IPS-11a (cell line): ENCODE measurements at regions not wholly inside any gene's neighbourhood (a gene's known extent, or its start where the extent isn't known, plus 50 kb on each side); places are given as distances from the start of the nearest gene placed in this dataset.
"Not testable (repeated sequence)": the region's sequence is repeated elsewhere in the genome, so short reads cannot be mapped to it uniquely, and the experiment has no call there.

Source experiments
- H3K4me3 ChIP-seq: one replicate; pipeline ENCODE4 v1.5.1; 2013; ENCODE audit warnings: low read depth, low read length, control low read depth

DNA sequence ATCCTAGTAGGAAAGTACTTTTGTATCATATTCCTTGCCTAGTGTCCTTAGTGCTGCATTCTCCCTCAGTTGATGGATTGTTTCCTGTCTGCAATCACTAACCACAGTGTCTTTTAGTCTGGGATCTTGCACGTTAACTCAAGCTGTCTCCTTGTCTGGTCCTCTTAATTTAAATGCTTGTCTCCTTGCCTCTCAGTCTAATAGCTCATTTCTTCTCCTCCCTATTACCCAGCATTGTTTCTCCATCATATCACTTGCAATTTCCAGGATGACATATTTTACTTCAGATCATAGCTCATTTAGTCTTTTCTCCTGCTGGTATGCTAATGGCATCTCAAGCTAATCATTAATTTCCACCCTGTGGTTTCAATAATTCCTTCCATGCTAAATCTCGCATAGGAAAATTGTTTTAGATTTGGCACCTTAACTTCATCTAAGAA, 2052.0 kb upstream of the C9orf72 start:
- no peak overlapping the region for H3K4me3 ChIP-seq

DNA sequence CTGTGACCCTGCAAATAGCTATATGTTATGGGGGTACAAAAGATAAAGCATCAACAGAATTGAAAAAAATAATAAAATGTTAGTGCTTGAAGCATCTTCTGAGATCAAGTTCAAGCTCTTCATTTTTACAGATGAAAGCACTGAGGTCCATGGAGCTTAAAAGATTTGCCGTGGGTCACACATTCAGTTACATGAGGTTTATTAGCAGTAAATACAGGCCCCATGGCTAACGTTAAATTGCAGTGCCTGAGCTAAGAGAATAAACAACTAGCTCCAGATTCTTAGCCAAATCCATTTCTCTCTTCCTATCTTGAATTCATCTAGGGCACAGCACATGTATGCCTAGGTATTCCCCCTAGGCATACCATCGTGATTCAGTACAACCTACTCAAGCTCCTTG, 2052.7 kb upstream of the C9orf72 start:
- no peak overlapping the region for H3K4me3 ChIP-seq

DNA sequence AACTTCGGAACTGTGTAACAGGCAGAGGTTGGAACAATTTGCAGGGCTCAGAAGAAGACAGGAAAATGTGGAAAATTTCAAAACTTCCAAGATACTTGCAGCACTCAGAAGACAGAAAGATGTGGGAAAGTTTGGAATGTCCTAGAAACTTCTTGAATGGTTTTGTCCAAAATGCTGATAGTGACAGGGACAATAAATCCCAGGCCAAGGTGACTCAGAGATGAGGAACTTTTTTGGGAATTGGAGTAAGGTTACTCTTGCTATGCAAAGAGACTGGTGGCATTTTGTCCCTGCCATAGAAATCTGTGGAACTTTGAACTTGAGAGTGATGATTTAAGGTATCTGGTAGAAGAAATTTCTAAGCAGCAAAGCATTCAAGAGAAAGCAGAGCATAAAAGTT, 2055.6 kb upstream of the C9orf72 start:
- not testable (repeated sequence) for H3K4me3 ChIP-seq

DNA sequence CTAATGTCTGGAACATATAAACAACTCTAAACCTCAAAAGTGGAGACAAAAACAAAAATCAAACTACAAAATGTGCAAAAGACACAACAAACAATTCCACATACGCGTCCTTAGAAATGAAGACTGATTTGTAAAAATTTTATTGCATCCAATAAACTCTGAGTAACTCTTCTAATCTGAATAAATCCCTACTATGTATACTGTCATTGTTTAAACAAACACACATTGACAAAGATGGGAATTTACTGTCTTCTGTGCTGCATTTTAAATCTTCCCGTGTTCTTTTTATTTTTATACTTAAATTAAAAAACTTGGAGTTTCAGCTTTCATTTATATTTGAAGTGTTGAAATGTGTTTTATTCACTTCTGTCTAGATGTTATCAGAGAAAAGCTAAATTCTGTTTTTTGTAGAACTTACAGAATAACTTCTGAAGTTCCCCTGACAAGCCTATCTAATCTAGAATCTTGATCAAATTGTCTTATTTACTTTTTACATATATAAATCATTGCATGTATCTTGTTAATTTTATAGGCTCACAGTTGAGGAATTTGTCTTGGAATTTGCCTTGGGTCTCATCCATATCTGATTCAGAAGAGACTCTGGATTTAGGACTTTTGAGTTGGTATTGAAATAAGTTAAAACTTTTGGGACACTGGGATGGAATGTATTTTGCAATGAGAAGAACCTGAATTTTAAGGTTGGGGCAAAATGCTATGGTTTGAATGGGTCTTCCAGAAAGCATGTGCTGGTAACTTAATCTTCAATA, 2064.4 kb upstream of the C9orf72 start:
- H3K4me3 ChIP-seq: no peak overlapping the region

DNA sequence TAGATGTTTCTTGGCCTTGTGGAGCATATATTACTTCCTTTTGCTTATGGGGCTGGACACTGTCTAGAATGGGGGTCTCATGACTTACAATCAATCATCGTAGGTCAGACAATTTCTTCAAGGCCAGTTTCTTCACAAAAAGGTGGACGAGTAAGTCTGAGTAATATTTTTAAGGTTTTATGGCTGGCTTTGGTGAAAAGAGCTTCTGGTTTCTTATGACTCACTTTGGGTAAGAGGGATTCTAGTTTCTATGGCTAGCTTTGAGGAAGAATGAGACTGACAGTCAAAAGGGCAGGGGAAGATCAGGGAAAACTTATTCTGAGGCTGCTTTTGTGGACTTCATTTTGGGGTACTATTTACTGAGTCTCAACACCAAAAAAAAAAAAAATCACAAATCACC, 2067.2 kb upstream of the C9orf72 start:
- no peak overlapping the region for H3K4me3 ChIP-seq

DNA sequence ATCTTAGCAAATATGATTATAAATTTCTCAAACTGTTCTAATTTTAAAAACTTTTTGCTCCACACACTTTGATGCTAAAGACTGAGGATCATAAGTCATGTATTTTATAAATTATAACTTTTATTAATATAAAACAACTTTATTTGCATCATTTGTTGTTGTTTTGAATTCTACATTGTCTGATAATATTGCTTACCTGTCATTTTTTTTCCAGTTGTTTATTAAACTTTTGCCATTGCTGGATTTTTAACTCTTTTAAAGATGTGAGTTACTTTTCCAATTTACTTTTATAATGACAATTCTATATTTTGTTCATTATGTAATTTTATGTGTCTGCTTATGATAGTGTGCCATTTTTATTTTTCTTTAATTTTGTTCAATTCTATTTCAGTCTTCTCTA, 2071.2 kb upstream of the C9orf72 start:
- H3K4me3 ChIP-seq: no peak overlapping the region

DNA sequence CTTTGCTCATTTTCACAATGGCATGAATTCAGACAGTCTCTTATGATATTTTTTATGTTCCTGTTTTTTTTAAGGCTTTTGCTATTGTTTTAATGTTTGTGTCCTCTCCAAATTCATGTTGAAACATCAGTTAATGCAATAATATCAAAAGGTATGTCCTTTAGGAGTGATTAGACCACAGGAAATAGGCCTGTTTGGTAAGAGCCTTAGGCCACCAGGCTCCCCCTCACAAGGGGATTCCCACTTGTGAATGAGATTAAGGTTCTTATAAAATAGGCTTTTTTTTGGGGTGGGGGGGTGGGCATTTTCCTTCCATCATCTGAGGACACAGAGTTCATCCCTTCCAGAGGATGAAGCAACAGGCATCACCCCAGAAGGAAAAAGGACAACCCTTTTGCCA, 2074.2 kb upstream of the C9orf72 start:
- no peak overlapping the region for H3K4me3 ChIP-seq

DNA sequence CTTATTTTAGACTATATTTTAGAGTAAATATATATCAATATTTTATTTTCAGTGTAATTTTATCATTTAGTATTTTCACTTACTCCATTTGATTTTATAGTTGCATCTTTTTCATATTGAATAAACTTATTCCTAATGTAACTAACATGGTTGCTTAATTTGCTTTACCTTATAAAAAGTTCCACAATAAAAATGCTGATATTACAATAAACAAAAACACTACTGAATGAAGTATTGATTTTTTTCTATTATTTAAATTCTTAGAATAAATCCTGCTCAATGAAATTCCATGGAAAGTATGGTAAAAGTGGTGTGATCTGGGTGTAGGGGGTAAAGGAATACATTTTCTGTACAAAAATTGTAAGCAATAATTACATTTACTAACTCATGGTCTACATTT, 2074.9 kb upstream of the C9orf72 start:
- no peak overlapping the region for H3K4me3 ChIP-seq

DNA sequence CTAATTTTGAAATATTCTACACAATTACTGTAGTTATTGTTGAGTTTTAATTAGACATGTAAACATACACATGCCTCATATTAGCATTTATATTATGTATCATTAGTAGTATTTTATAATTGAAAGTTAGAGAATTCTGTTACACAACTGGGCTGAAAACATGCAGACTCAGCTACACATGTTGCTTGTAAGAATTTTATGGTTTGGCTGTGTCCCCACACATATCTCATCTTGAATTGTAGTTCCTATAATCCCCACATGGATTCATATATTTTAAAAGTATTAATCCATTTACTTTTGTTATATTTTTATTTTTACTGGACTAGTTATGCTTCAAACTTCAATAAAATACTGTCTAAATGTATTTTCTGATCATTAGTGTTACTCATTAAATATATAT, 2075.3 kb upstream of the C9orf72 start:
- H3K4me3 ChIP-seq: no peak overlapping the region

DNA sequence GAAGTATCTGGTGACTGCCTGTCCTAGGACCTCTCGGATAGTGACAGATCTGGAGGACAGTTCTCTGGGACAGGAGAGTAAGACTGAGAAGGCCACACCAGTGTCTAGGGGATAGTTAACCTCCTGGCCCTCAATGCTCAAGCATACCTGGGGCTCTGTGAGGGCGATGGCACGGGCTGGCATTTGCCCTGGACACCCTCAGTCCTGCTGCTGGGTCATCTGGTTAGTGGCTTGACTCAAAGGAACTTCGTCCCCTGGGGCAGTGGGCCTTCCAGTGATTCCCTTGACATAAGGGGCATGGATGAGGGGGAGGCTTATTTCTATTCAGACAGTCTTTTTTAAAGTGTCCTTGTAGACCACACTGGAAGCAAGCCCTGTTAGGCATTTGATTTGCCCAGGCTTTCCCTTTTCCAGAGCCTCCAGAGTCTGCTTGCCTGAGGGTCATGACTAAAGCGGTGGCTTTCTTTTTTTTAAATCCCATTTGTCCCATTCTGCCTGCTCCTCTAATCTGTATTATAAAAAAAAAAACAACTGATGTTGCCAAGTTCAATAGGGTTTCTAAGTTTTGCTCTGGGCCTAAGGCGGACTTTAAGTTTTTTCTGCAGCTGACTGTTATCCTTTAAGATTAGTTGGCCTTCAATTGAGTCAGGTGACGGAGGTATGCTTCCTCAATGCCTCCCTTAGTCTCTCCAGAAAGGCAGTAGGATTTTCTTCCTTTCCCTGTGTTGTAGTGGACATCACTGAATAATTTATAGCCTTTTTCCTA, 2083.5 kb upstream of the C9orf72 start:
- no peak overlapping the region for H3K4me3 ChIP-seq

DNA sequence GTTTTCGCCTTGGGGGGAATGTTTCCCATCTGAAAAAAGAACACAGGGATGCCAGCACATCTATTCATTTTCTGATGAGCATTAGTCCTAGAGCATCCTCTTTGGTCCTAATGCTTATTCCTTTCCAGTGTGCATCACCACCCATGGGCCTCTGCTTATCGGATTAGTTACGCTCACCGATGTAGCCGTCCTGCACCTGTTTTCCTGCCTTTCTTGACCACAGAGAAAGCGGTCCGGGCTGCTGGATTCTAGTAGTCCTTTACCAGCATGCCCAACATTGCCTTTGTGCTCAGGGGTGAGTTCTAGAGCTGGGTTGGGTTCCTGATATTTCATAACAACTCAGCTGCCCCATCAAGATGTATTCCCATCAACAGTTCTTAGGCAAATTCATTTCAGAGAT, 2084.5 kb upstream of the C9orf72 start:
- H3K4me3 ChIP-seq: no peak overlapping the region

DNA sequence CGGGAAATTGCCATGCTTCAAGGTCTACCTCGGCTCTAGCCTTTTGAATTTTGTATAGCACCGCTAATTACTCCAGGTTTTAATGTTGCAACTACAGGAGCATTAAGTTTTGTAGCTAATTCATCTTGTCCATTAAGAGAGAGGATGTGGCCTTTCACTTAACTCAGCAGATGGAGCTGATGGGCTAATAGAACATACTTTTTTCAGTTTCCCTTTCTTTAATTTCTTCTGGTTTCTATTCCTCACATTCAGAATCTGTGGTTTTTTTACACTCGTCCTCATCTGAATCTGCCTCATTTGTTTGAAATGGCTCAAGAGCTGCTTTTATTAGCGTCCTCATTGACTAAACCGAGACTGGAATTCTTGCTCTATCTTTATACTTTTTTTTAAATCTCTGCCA, 2085.7 kb upstream of the C9orf72 start:
- H3K4me3 ChIP-seq: no peak overlapping the region

DNA sequence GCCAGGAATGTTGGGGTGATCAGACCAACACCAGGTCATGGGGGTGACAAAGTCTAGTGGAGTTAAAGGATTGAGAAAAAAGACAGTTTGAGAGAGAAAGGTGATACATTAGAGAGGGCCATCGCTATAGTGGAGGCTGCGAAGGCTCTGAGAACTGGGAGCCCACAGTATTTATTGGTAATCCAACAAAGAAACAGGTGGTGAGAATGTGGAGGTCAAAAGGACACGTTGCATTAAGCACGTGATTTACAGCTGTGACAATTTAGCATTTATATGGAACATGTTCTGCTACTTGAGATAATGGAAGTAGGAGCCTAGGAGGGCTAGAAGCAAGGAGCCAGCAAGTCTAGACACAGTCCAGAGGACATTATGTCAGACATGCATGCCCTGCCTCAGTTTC, 2086.5 kb upstream of the C9orf72 start:
- no peak overlapping the region for H3K4me3 ChIP-seq

DNA sequence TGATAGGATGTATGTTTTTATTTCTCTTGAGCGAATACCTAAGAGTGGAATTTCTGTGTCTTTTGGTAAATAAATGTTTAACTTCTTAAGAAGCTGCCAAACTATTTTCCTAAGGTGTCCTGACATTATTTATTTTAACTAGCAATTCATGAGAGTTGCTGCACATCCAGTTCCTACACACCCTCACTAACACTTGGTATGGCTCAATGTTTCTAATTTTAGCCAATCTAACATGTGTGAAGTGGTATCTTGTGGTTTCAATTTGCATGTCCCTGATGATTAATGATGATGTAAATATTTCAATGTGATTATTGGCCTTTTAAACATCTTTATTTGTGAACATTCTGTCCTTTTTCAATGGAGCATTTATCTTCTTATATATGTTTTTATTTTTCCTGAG, 2095.5 kb upstream of the C9orf72 start:
- H3K4me3 ChIP-seq: no peak overlapping the region

DNA sequence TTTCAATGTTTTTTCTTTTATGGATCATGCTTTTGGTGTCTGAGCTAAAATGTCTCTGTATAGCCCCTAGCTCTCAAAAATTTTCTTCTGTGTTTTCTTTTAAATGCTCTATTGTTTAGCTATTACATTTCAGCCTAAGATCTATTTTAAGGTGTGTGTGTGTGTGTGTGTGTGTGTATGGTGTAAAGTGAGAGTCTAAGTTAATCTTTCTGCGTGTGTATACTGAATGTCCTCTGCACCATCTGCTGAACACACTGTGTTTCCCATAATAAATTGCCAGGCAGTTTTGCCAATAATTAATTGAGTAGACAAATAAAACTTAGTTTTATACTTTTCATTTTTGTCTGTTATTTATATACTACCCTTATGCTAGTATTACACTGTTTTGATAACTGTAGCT, 2096.3 kb upstream of the C9orf72 start:
- H3K4me3 ChIP-seq: no peak overlapping the region

DNA sequence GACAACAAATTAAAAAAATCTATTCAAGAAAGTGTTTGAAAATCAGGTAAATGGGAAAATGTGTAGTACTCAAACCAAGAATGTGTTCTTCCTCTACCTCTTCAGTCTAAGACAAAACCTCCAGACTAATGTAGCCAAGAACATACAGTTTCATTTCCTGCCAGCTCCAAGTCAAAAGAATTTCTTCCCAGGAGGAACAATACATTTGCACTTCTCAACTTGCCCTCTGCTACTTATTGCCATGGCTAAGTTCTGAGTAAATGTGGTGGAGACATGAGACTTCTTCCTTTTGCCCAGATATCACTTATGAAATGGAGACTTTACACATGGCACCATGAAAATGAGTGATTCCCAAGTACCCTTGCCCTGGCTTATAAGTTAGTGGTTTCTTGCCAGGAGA, 2112.2 kb upstream of the C9orf72 start:
- H3K4me3 ChIP-seq: no peak overlapping the region

DNA sequence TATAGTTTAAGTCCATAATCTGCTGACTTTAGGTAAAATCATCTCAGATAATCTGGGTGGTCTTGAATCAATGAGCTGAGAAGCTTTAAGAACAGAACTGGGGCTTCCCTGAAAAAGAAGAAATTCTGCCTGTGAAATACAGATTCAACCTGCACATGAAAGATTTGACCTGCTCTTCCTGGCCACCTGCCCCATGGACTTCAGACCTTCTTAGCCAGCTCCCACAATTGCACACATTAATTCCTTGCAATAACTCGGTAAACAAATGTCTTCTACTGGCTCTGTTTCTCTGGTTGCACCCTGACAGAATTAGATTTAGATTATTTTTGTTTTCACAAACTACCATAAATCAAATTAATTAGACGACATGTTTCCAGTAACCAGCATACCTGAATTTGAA, 2117.9 kb upstream of the C9orf72 start:
- H3K4me3 ChIP-seq: no peak overlapping the region

DNA sequence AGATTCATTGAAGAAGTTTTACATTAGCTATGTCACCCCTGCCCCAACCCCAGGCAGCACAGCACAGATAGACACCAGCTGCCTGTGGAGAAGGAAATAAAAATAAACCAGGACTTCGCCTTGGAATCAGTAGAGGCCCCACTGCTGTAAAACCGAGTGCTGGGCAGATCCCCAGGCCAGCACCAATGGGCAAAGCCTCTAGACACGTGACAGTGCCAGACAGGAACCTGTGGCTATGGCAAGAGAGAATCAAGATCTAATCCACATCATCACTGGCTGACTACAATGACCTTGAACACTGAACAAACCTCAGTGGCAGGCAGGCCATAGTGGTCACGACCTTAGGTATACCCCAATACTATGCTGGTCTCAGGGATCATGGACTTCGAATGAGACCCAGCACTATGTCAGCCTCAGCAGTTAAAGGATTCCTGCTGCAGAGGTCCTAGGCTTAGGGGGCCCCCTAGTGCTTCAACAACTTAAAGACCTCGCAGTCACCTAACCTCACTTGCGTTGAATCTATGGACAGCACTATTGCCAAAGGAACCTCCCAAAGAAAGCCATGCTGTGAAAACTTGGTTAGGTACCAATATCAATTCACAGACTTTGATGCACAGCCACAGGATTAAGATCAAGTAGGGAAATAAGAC, 2118.6 kb upstream of the C9orf72 start:
- H3K4me3 ChIP-seq: no peak overlapping the region

DNA sequence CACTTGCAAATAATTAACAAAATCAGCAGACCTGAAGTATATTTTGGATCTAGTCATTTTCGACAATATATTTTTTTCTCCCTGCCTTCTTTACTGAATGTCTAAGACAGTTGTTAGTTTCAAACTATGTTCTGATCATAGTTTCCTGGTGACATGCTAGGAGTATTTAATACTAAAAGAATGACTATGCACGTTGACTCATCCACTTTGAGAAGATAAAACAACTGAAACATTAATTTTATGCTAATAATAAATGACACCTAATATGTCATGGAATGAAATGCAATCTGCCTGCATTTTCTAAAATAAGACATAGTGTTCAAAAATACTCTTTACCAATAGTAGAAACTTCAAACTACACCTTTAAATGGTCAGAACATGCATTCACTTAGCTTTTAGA, 2123.7 kb upstream of the C9orf72 start:
- H3K4me3 ChIP-seq: no peak overlapping the region

DNA sequence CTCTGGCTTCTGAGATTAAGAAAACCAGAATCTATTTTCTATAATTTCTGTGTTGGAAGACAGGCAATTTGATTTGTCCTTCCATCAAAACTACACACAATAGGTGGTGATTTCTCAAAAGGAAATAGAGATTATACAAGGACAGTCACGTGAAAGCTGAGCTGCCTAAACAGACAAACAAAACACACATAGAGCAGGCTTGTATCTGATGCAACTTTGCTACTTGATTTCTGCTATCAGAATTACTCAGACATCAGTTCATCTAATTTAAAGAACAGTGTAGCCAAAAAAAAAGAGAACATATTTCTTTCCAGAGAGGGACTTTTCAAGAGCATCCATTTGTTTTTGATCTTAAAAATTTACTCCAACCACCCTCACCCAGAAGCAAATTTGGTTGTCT, 2128.3 kb upstream of the C9orf72 start:
- no peak overlapping the region for H3K4me3 ChIP-seq

DNA sequence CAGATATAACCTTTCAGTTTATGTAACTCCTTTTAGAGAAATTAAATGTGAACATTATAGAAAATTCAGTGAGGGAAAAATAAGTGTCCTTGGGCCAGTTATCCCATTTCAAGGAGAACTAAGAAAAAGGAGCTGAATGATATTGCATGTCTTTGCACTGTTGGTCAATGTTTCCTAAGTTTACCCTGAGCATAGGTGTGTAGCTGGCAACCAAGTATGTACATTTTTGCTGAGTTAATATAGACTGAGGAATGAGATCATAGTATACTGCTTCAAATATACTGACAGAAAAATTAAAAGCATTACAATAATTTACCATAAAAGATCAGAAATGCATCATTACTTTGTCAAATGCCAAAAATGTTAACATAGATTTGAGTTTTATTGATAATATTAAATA, 2128.7 kb upstream of the C9orf72 start:
- no peak overlapping the region for H3K4me3 ChIP-seq

DNA sequence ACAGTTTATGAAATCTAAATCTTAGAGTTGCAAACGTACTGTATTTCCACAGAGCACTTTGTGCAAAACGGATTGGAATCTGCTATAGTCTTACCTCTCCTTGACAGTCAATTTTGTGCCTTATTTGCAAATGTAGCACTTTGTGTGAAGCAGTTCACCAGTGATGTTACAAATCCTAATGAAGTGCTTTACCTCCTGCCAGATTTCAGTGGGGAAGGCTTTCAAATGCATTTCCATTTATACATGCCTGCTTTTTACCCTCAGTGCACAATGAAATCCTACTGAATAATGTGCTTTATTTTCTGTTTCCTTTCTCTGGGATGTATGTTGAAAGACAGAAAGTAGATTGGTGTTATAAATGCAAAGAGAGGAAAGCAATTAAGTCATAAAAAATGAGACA, 2141.6 kb upstream of the C9orf72 start:
- H3K4me3 ChIP-seq: no peak overlapping the region
